Vagina (tissue), 2 donors: ENCODE measurements at regions not wholly inside any gene's neighbourhood (a gene's known extent, or its start where the extent isn't known, plus 50 kb on each side); places are given as distances from the start of the nearest gene placed in this dataset.

Experiments used
- POLR2AphosphoS5 ChIP-seq, 2 donors: sonication (generic); formaldehyde crosslinking; IDR thresholded peaks; one replicate each; pipeline ENCODE4 v1.9.0; 2017; ENCODE audit warnings: antibody characterized with exemption in 2 of 2, mild to moderate bottlenecking in 2 of 2, low read depth in 1 of 2; ENCODE audit not compliant: insufficient read depth in 1 of 2
- TF ChIP-seq, protein P1 (sequence below), 3 experiments: fragments of 450-650 bp in 2 of 3; fragments of 200-600 bp in 1 of 3; sonication (generic) in 1 of 3; IDR thresholded peaks; one replicate each; pipeline ENCODE4 v1.5.1; 2017 to 2019; ENCODE audit warnings: antibody characterized with exemption in 3 of 3, mild to moderate bottlenecking in 2 of 3, moderate library complexity in 2 of 3

DNA sequence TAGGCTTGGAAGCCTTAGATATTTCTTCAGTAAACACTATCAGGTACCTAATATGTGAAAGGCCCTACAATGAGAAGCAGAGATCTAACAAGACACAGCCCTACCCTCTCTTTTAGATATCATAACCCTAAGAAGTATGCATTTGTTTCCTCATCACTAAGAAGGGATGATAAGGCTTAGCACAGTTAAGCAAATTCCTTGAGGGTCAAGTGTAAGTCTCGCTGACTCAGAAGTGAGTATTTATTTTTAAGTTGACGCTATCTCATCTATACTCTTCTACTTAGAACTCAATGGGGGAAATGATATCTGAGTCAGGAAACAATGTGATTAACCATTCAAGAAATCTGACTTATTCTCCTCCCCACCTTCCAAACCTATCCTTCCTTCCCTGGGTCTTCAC is 149.7 kb downstream of the ESM1 start:
- TF ChIP-seq, protein P1, sequence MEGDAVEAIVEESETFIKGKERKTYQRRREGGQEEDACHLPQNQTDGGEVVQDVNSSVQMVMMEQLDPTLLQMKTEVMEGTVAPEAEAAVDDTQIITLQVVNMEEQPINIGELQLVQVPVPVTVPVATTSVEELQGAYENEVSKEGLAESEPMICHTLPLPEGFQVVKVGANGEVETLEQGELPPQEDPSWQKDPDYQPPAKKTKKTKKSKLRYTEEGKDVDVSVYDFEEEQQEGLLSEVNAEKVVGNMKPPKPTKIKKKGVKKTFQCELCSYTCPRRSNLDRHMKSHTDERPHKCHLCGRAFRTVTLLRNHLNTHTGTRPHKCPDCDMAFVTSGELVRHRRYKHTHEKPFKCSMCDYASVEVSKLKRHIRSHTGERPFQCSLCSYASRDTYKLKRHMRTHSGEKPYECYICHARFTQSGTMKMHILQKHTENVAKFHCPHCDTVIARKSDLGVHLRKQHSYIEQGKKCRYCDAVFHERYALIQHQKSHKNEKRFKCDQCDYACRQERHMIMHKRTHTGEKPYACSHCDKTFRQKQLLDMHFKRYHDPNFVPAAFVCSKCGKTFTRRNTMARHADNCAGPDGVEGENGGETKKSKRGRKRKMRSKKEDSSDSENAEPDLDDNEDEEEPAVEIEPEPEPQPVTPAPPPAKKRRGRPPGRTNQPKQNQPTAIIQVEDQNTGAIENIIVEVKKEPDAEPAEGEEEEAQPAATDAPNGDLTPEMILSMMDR (IDR thresholded peaks at IDR 0.05) = no peak
- no peak for TF ChIP-seq POLR2AphosphoS5 (IDR thresholded peaks at IDR 0.05; ENCODE audit: insufficient read depth in 1 of 2, low read depth in 1 of 2)
